ENCODE measurements at regions not wholly inside any gene's neighbourhood (a gene's known extent, or its start where the extent isn't known, plus 50 kb on each side); places are given as distances from the start of the nearest gene placed in this dataset.

DNA sequence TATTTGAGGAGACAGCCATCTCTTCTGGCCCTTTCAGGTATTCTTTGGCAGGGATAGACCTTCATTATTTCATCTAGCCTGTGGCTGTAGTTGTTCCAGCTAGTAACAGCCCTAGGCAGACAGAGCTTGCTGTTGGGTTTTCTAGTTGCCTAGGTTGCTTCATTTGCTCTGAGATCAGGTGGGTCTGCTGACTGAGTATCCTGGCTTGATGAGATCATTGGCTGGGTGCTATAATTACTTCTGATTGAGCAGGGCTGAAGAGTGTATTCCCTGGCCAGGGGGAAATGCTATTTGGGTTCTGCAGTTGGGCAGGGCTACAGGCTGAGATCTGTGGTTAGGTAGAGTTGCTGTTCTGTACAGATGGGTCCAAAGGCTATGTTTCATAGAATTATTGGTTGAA, 456.1 kb downstream of the PSAT1 start:
- H3K4me1 ChIP-seq (ENCODE audit: control insufficient read depth, extremely low read depth, insufficient read depth, low read length) = no peaks in the 10 kb centered on the region
- H3K9me1 ChIP-seq (replicated peaks; ENCODE audit: control insufficient read depth, extremely low read depth, insufficient read depth, low read length) = no peaks in the 10 kb centered on the region
- ChIA-PET POLR2A (no interaction called here), CTCF (interaction anchor here (1.3 kb wide), 1 partner anchor 26 kb away, joined by 3 read pairs; no protein-coding TSS in a partner anchor)
- H3K27me3 ChIP-seq (ENCODE audit: control insufficient read depth in 2 of 2, insufficient read depth in 2 of 2, low read length in 2 of 2) = no peaks in the 10 kb centered on the region
- FAIRE-seq (no peak), DNase-seq (ENCODE audit: low read depth, low spot score) (no peak)
- H3K4me3 ChIP-seq (replicated peaks in 1 of 3; ENCODE audit: insufficient read depth in 1 of 3, low read depth in 1 of 3, low read length in 3 of 3) = no peak overlapping the region
- no peaks in the 10 kb centered on the region for H3K9me3 ChIP-seq (replicated peaks; ENCODE audit: control insufficient read depth, insufficient read depth, low read length)
- H2AFZ ChIP-seq (ENCODE audit: low read depth, low read length) = no peak overlapping the region
- dilution Hi-C loops (cut with MboI; ENCODE audit: extremely low pct_ligation_motif_present, low sequenced_read_pairs) (no loop called here), intact Hi-C loops (cut with micrococcal nuclease) (loop anchor here (5.0 kb wide), 1 partner anchor 499 kb away; no protein-coding TSS in a partner anchor)
- no TSS peak for BruUV-seq (replicated peaks)
- H3K36me3 ChIP-seq (ENCODE audit: control insufficient read depth in 2 of 2, extremely low read depth in 1 of 2, insufficient read depth in 2 of 2, low read length in 2 of 2) = no peaks in the 10 kb centered on the region
- no peak for TF ChIP-seq POLR2A (IDR thresholded peaks at IDR 0.05; ENCODE audit: low read depth, low read length)
- H4K20me1 ChIP-seq (replicated peaks; ENCODE audit: control insufficient read depth, extremely low read depth, insufficient read depth, low read length) = no peaks in the 10 kb centered on the region
- H3K9ac ChIP-seq (replicated peaks; ENCODE audit: extremely low read depth, insufficient read depth, low read length) = no peak overlapping the region
- no peak overlapping the region for H3K27ac ChIP-seq (ENCODE audit: insufficient read depth, low read depth, low read length)
- H3K4me2 ChIP-seq (ENCODE audit: insufficient read depth, low read length) = no peak overlapping the region
- H3K79me2 ChIP-seq (ENCODE audit: control insufficient read depth, insufficient read depth, low read length) = no peaks in the 10 kb centered on the region

DNA sequence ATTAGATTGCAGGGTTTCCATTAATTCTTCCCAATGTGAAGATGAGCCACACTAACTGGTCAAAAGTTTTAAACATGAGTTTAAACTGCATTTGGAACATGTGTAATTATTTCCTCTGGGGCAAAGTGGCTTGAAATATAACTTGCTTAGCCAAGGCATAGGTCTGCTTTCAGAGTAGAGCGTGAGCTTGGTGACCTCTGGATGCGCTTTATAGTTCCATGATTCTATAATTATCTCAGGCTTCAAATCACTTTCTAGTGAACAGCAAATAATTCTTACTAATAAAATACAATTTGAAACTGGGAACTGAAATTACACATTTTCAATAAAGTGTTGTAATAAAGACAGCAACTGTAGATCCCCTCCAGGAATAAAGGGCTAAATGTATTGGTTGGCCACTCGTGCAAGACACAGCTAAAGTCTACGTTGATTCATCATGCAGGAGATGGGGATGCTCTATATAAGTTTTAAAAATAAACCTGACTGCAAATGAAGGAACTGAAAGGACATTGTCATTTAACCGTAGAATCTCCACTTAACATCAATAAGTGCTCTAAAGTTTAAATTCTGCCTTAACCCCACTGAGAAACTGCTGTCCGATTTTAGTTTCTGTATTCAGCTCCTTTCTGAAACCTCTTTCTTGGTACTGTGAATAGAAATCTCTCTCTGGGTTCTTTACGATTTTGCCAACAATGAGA, 460.0 kb downstream of the PSAT1 start:
- H4K20me1 ChIP-seq (replicated peaks; ENCODE audit: control insufficient read depth, extremely low read depth, insufficient read depth, low read length) = no peaks in the 10 kb centered on the region
- TF ChIP-seq JUN (IDR thresholded peaks at IDR 0.05; ENCODE audit: borderline replicate concordance, insufficient read depth, insufficient read length, low read depth) = no peak
- TF ChIP-seq POLR2AphosphoS5 (IDR thresholded peaks at IDR 0.05; ENCODE audit: insufficient read depth, low read depth, low read length) = no peak
- TF ChIP-seq MYC (IDR thresholded peaks at IDR 0.05; ENCODE audit: low read depth, low read length) = no peak
- no peak for TF ChIP-seq EZH2 (IDR thresholded peaks at IDR 0.05; ENCODE audit: borderline replicate concordance, low read depth, low read length, severe bottlenecking)
- TF ChIP-seq FOS (IDR thresholded peaks at IDR 0.05; ENCODE audit: borderline replicate concordance, insufficient read depth, low read length) = no peak
- TF ChIP-seq POLR2A (IDR thresholded peaks at IDR 0.05; ENCODE audit: low read depth, low read length) = no peak
- TF ChIP-seq, protein P1, sequence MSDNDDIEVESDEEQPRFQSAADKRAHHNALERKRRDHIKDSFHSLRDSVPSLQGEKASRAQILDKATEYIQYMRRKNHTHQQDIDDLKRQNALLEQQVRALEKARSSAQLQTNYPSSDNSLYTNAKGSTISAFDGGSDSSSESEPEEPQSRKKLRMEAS (IDR thresholded peaks at IDR 0.05; ENCODE audit: insufficient read depth, insufficient read length) = no peak
- TF ChIP-seq CTCF (IDR thresholded peaks at IDR 0.05; ENCODE audit: extremely low read depth in 1 of 2, insufficient read depth in 1 of 2, low read depth in 1 of 2, low read length in 2 of 2) = no peak
- no peak for TF ChIP-seq GATA2 (IDR thresholded peaks at IDR 0.05; ENCODE audit: insufficient read depth, insufficient read length, low read depth, low read length)

More for the DNA sequence above, 460.0 kb downstream of the PSAT1 start:
- ChIA-PET CTCF (no interaction called here), POLR2A (no interaction called here)
- no peaks in the 10 kb centered on the region for H3K27me3 ChIP-seq (ENCODE audit: control insufficient read depth in 2 of 2, insufficient read depth in 2 of 2, low read length in 2 of 2)
- H3K9me3 ChIP-seq (replicated peaks; ENCODE audit: control insufficient read depth, insufficient read depth, low read length) = no peaks in the 10 kb centered on the region
- H3K4me2 ChIP-seq (ENCODE audit: insufficient read depth, low read length) = no peak overlapping the region
- no peak for FAIRE-seq
- H3K4me1 ChIP-seq (ENCODE audit: control insufficient read depth, extremely low read depth, insufficient read depth, low read length) = no peaks in the 10 kb centered on the region
- intact Hi-C loops (cut with micrococcal nuclease) (no loop called here), dilution Hi-C loops (cut with MboI; ENCODE audit: extremely low pct_ligation_motif_present, low sequenced_read_pairs) (no loop called here)
- no peaks in the 10 kb centered on the region for H3K79me2 ChIP-seq (ENCODE audit: control insufficient read depth, insufficient read depth, low read length)
- no TSS peak for BruUV-seq (replicated peaks)
- no peak overlapping the region for H3K9ac ChIP-seq (replicated peaks; ENCODE audit: extremely low read depth, insufficient read depth, low read length)
- DNase-seq (ENCODE audit: low read depth, low spot score) = no peak
- H3K36me3 ChIP-seq (ENCODE audit: control insufficient read depth in 2 of 2, extremely low read depth in 1 of 2, insufficient read depth in 2 of 2, low read length in 2 of 2) = no peaks in the 10 kb centered on the region
- H2AFZ ChIP-seq (ENCODE audit: low read depth, low read length) = no peak overlapping the region
- no peaks in the 10 kb centered on the region for H3K9me1 ChIP-seq (replicated peaks; ENCODE audit: control insufficient read depth, extremely low read depth, insufficient read depth, low read length)
- no peak overlapping the region for H3K4me3 ChIP-seq (replicated peaks in 1 of 3; ENCODE audit: insufficient read depth in 1 of 3, low read depth in 1 of 3, low read length in 3 of 3)
- H3K27ac ChIP-seq (ENCODE audit: insufficient read depth, low read depth, low read length) = no peak overlapping the region
